ENCODE measurements at regions not wholly inside any gene's neighbourhood (a gene's known extent, or its start where the extent isn't known, plus 50 kb on each side); places are given as distances from the start of the nearest gene placed in this dataset.

- no peaks in the 10 kb centered on the region for H3K36me3 Mint-ChIP-seq (ENCODE audit: insufficient read depth)
- H3K27me3 Mint-ChIP-seq = peaks cover 3% of the 10 kb centered on the region
- no peak overlapping the region for H3K4me3 Mint-ChIP-seq (ENCODE audit: low read depth)
- no peaks in the 10 kb centered on the region for H3K9me3 Mint-ChIP-seq (ENCODE audit: low read depth)
- TF ChIP-seq, protein P1, sequence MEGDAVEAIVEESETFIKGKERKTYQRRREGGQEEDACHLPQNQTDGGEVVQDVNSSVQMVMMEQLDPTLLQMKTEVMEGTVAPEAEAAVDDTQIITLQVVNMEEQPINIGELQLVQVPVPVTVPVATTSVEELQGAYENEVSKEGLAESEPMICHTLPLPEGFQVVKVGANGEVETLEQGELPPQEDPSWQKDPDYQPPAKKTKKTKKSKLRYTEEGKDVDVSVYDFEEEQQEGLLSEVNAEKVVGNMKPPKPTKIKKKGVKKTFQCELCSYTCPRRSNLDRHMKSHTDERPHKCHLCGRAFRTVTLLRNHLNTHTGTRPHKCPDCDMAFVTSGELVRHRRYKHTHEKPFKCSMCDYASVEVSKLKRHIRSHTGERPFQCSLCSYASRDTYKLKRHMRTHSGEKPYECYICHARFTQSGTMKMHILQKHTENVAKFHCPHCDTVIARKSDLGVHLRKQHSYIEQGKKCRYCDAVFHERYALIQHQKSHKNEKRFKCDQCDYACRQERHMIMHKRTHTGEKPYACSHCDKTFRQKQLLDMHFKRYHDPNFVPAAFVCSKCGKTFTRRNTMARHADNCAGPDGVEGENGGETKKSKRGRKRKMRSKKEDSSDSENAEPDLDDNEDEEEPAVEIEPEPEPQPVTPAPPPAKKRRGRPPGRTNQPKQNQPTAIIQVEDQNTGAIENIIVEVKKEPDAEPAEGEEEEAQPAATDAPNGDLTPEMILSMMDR (IDR thresholded peaks at IDR 0.05; ENCODE audit: unreplicated experiment) = no peak
- peaks cover 14% of the 10 kb centered on the region for H3K4me1 Mint-ChIP-seq (ENCODE audit: low read depth)
- H3K27ac Mint-ChIP-seq = no peak overlapping the region
- no peak for DNase-seq (ENCODE audit: low spot score, unreplicated experiment)
Observed at GRCh38 chr7:115704884-115705283, 325.7 kb downstream of the TFEC start.

GRCh38 chr7:115701141-115701540, 329.4 kb downstream of the TFEC start:
- Mint-ChIP-seq H3K4me1 (ENCODE audit: low read depth) (peaks cover 1% of the 10 kb centered on the region), H3K27me3 (peaks cover 3% of the 10 kb centered on the region), H3K36me3 (ENCODE audit: insufficient read depth) (no peaks in the 10 kb centered on the region), H3K9me3 (ENCODE audit: low read depth) (no peaks in the 10 kb centered on the region), H3K4me3 (ENCODE audit: low read depth) (no peak overlapping the region), H3K27ac (no peak overlapping the region)
- no peak for DNase-seq (ENCODE audit: low spot score, unreplicated experiment)
- TF ChIP-seq, protein P1 (IDR thresholded peaks at IDR 0.05; ENCODE audit: unreplicated experiment) = no peak

GRCh38 chr7:115694424-115694823, 336.1 kb downstream of the TFEC start:
- no peaks in the 10 kb centered on the region for H3K36me3 Mint-ChIP-seq (ENCODE audit: insufficient read depth)
- TF ChIP-seq, protein P1 (IDR thresholded peaks at IDR 0.05; ENCODE audit: unreplicated experiment) = no peak
- DNase-seq (ENCODE audit: low spot score, unreplicated experiment) = no peak
- no peaks in the 10 kb centered on the region for H3K9me3 Mint-ChIP-seq (ENCODE audit: low read depth)
- H3K4me1 Mint-ChIP-seq (ENCODE audit: low read depth) = no peaks in the 10 kb centered on the region
- no peaks in the 10 kb centered on the region for H3K27me3 Mint-ChIP-seq
- no peak overlapping the region for H3K27ac Mint-ChIP-seq
- H3K4me3 Mint-ChIP-seq (ENCODE audit: low read depth) = no peak overlapping the region

DNA sequence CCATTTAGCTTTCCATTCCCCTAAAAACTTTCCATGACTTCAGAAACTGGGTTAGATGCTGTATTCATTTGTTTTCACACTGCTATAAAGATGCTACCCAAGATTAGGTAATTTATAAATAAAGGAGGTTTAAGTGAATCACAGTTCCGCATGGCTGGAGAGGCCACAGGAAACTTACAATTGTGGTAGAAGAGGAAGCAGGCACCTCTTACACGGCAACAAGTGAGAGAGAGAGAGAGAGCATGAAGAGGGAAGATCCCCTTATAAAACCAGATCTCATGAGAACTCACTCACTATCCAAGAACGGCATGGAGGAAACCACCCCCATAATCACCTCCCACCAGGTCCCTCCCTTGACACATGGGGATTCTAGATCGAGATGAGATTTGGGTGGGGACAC, 336.8 kb downstream of the TFEC start:
- H3K4me1 Mint-ChIP-seq (ENCODE audit: low read depth) = no peaks in the 10 kb centered on the region
- H3K27ac Mint-ChIP-seq = no peak overlapping the region
- H3K4me3 Mint-ChIP-seq (ENCODE audit: low read depth) = no peak overlapping the region
- no peaks in the 10 kb centered on the region for H3K9me3 Mint-ChIP-seq (ENCODE audit: low read depth)
- H3K27me3 Mint-ChIP-seq = no peaks in the 10 kb centered on the region
- no peaks in the 10 kb centered on the region for H3K36me3 Mint-ChIP-seq (ENCODE audit: insufficient read depth)
- TF ChIP-seq, protein P1 (IDR thresholded peaks at IDR 0.05; ENCODE audit: unreplicated experiment) = no peak
- DNase-seq (ENCODE audit: low spot score, unreplicated experiment) = no peak

DNA sequence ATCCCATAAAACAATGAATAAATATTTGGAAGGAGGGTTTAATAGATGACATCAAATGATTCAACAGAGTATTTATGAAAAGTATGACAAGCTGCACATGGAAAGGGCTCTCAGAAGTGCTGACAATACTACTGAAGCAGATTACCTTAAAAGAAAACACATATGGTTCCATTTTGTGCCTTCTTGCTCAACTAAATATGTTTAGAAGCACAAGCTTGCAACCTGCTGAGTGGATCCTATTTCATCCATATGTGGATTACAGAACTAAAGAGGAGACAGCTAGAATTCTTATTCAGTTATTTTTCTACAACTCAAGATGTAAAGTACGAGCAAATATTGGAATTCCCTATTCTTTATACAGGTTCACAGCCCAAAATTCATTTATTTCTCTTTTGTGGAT, 340.6 kb downstream of the TFEC start:
- H3K4me3 Mint-ChIP-seq (ENCODE audit: low read depth) = no peak overlapping the region
- H3K27ac Mint-ChIP-seq = no peak overlapping the region
- TF ChIP-seq, protein P1 (IDR thresholded peaks at IDR 0.05; ENCODE audit: unreplicated experiment) = no peak
- H3K36me3 Mint-ChIP-seq (ENCODE audit: insufficient read depth) = no peaks in the 10 kb centered on the region
- H3K4me1 Mint-ChIP-seq (ENCODE audit: low read depth) = peaks cover 3% of the 10 kb centered on the region
- DNase-seq (ENCODE audit: low spot score, unreplicated experiment) = no peak
- H3K9me3 Mint-ChIP-seq (ENCODE audit: low read depth) = no peaks in the 10 kb centered on the region
- no peaks in the 10 kb centered on the region for H3K27me3 Mint-ChIP-seq
